Spleen (tissue), 11 donors: ENCODE measurements at regions not wholly inside any gene's neighbourhood (a gene's known extent, or its start where the extent isn't known, plus 50 kb on each side); places are given as distances from the start of the nearest gene placed in this dataset.

Experiments used
- DNase-seq: peaks from one replicate; pipeline ENCODE4 v3.0.0-alpha.2; 2020
- H3K27ac ChIP-seq, 8 donors: fragments of 200-600 bp; sonication (generic) in 7 of 8; 1 replicate in 4 of 8; 2 replicates in 4 of 8; pipeline versions ENCODE4 v1.5.0 to v1.8.0; 2016 to 2021; ENCODE audit warnings: inconsistent platforms in 4 of 8, mild to moderate bottlenecking in 4 of 8, moderate library complexity in 1 of 8
- H3K27me3 ChIP-seq, 7 donors: fragments of 200-600 bp; sonication (generic) in 6 of 7; replicated peaks in 1 of 7; 1 replicate in 4 of 7; 2 replicates in 3 of 7; pipeline versions ENCODE4 v1.5.0 to v1.8.0; 2016 to 2021; ENCODE audit warnings: inconsistent platforms in 3 of 7, mild to moderate bottlenecking in 1 of 7
- H3K36me3 ChIP-seq, 6 donors: fragments of 200-600 bp; sonication (generic) in 5 of 6; 1 replicate in 4 of 6; 2 replicates in 2 of 6; pipeline versions ENCODE4 v1.5.0 to v1.8.0; 2016 to 2021; ENCODE audit warnings: inconsistent platforms in 2 of 6
- H3K4me1 ChIP-seq, 6 donors: fragments of 200-600 bp; sonication (generic) in 5 of 6; 1 replicate in 3 of 6; 2 replicates in 3 of 6; pipeline versions ENCODE4 v1.5.0 to v1.8.0; 2016 to 2021; ENCODE audit warnings: inconsistent platforms in 3 of 6
- H3K4me3 ChIP-seq, 8 donors: fragments of 200-600 bp; sonication (generic) in 7 of 8; 1 replicate in 4 of 8; 2 replicates in 4 of 8; pipeline versions ENCODE4 v1.5.0 to v1.8.0; 2016 to 2021; ENCODE audit warnings: inconsistent platforms in 4 of 8, mild to moderate bottlenecking in 4 of 8, moderate library complexity in 2 of 8
- H3K9me3 ChIP-seq, 8 donors: fragments of 200-600 bp; sonication (generic) in 7 of 8; 1 replicate in 4 of 8; 2 replicates in 4 of 8; pipeline versions ENCODE4 v1.5.0 to v1.8.0; 2016 to 2021; ENCODE audit warnings: inconsistent platforms in 4 of 8
- CTCF ChIP-seq, 11 experiments: fragments of 200-600 bp in 7 of 11; fragments of 450-650 bp in 4 of 11; sonication (generic) in 4 of 11; IDR thresholded peaks in 8 of 11; conservative IDR thresholded peaks in 3 of 11; 1 replicate in 7 of 11; 2 replicates in 4 of 11; pipeline versions ENCODE4 v1.4.0 to v1.8.0; 2016 to 2021; ENCODE audit warnings: antibody characterized with exemption in 11 of 11, inconsistent platforms in 4 of 11, mild to moderate bottlenecking in 1 of 11
- POLR2A ChIP-seq, 3 donors: fragments of 450-650 bp; IDR thresholded peaks; one replicate each; pipeline ENCODE4 v1.5.1; 2017; ENCODE audit warnings: antibody characterized with exemption in 3 of 3, mild to moderate bottlenecking in 1 of 3
- POLR2AphosphoS5 ChIP-seq, 3 donors: sonication (generic); formaldehyde crosslinking; IDR thresholded peaks; one replicate each; pipeline ENCODE4 v1.5.1; 2017; ENCODE audit warnings: antibody characterized with exemption in 3 of 3
- WGBS, 5 donors: extraction: QIAGEN DNeasy Blood & Tissue Kit in 3 of 5; methylation state at CpG; one replicate each; pipeline versions ENCODE4 v1.1.5 to v1.1.7; 2013 to 2018; 5-methylcytosine and 5-hydroxymethylcytosine counted together
- intact Hi-C: fragments of 100-400 bp; cut with DNase I; formaldehyde crosslinking; loops from one replicate; pipeline ENCODE4 v1.15.0; 2023; ENCODE audit warnings: low total_unique reads
- donor health status: healthy with polysubstance abuse.
- donor health status: DM: no; HTN: no; CAD: no; lungs with moderate emphysema.
- donor health status: DM: no; HTN: no; CAD: no.
- donor health status: Bipolar disorder and iron deficiency.
- donor health status: healthy.
- donor health status: DM: no; HTN: no; CAD: no.
- donor health status: DM: yes; HTN: yes; CAD: no.

DNA sequence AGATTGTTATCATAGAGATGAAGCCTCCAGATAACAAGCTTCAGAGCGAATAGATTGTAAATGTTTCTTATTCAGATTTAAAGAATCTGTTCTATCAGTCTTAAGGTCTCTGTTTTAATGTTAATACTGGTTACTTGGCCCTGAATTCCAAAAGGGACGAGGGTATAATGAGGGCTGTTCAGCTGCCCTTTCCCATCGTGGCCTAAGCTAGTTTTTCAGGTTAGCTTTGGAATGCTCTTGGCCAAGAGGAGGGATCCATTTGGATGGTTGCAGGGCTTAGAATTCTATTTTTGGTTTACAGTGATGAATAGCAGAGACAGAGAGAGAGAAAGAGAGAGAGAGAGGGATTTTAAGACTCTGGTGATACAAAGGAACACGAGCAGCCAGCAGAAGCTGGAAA lies 62.8 kb upstream of the UFL1 start:
- Histone ChIP-seq H3K4me1 (no peaks in the 10 kb centered on the region), H3K27me3 (no peaks in the 10 kb centered on the region), H3K27ac (no peak overlapping the region), H3K36me3 (no peaks in the 10 kb centered on the region), H3K4me3 (no peak overlapping the region), H3K9me3 (no peaks in the 10 kb centered on the region)
- intact Hi-C loops = no loop called here
- no peak for DNase-seq
- no peak for TF ChIP-seq POLR2A (IDR thresholded peaks at IDR 0.05)
- TF ChIP-seq CTCF (IDR thresholded peaks at IDR 0.05 in 8 of 11, conservative IDR thresholded peaks at IDR 0.05 in 3 of 11) = no peak
- TF ChIP-seq POLR2AphosphoS5 (IDR thresholded peaks at IDR 0.05) = no peak
- 63 to 78% (median 66%) methylated on average over 4 of the region's 4 CpGs for WGBS, 5 donors

DNA sequence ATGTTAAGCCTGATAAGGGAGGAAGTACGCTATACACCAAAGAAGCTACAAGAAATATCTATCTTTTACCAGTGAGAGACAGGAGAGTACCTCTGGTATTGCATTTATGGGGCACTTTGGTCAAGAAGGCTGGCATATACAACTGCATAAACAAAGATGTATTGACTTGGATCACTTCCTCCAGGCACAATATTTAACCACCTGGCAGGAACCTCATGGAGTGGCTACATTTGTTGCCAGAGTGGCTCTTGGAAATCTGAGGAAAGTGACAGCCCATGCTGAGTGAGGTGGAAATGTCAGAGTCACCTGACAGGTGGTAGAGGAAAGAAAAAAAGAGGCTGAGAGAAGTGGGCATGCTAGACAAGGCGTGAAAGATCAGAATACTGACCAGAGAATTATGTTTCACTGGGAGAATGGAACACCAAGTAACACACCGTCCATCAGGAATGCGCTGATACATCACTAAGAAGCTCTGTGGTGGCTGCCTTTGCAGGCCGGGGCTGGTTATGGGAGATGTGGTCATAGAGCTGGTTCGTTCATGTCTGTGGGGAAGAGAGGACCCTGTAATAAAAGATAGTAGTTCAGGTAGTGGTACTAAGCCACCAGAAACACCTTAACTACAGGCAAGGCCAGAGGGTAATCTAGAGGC lies 61.4 kb upstream of the UFL1 start:
- H3K4me3 ChIP-seq = no peak overlapping the region
- H3K27me3 ChIP-seq = no peaks in the 10 kb centered on the region
- WGBS, 5 donors = 87 to 91% (median 88%) methylated on average over 6 of the region's 6 CpGs
- H3K27ac ChIP-seq = no peak overlapping the region
- intact Hi-C loops = no loop called here
- TF ChIP-seq POLR2A (IDR thresholded peaks at IDR 0.05) (no peak), CTCF (IDR thresholded peaks at IDR 0.05 in 8 of 11, conservative IDR thresholded peaks at IDR 0.05 in 3 of 11) (no peak), POLR2AphosphoS5 (IDR thresholded peaks at IDR 0.05) (no peak)
- H3K9me3 ChIP-seq = no peaks in the 10 kb centered on the region
- H3K36me3 ChIP-seq = no peaks in the 10 kb centered on the region
- H3K4me1 ChIP-seq = no peaks in the 10 kb centered on the region
- DNase-seq = no peak

- H3K4me3 ChIP-seq = no peak overlapping the region
These were observed 56.2 kb upstream of the UFL1 start for GRCh38 chr6:96465321-96465903.

More at GRCh38 chr6:96465321-96465903, 56.2 kb upstream of the UFL1 start:
- TF ChIP-seq POLR2AphosphoS5 (IDR thresholded peaks at IDR 0.05) (no peak), POLR2A (IDR thresholded peaks at IDR 0.05) (no peak), CTCF (IDR thresholded peaks at IDR 0.05 in 8 of 11, conservative IDR thresholded peaks at IDR 0.05 in 3 of 11) (no peak)
- no peaks in the 10 kb centered on the region for H3K36me3 ChIP-seq
- H3K27me3 ChIP-seq = no peaks in the 10 kb centered on the region
- DNase-seq = no peak
- H3K4me1 ChIP-seq = no peaks in the 10 kb centered on the region
- no peaks in the 10 kb centered on the region for H3K9me3 ChIP-seq
- no peak overlapping the region for H3K27ac ChIP-seq
- intact Hi-C loops = no loop called here
- WGBS, 5 donors = 54 to 73% (median 60%) methylated on average over 3 of the region's 3 CpGs
